B cell (primary cell): ENCODE measurements at regions not wholly inside any gene's neighbourhood (a gene's known extent, or its start where the extent isn't known, plus 50 kb on each side); places are given as distances from the start of the nearest gene placed in this dataset.

Source experiments
- ATAC-seq: fragments of 200-7000 bp; cut with Tn5 transposase; one replicate; pipeline ENCODE4 v1.10.0; 2021; ENCODE audit warnings: low read depth, mild to moderate bottlenecking, moderate number of reproducible peaks, moderate library complexity
- CTCF ChIA-PET: fragments of 350-600 bp; sonication (Branson Sonifier 250); formaldehyde crosslinking; loops from one replicate; lab custom pipeline; 2021; ENCODE audit warnings: antibody characterized with exemption, inconsistent platforms; lab: Charles Lee
- POLR2A ChIA-PET: fragments of 350-600 bp; sonication (Branson Sonifier 250); formaldehyde crosslinking; loops from one replicate; lab custom pipeline; 2021; ENCODE audit warnings: antibody characterized with exemption; lab: Charles Lee
- DNase-seq: peaks from one replicate; pipeline ENCODE4 v3.0.0; 2013
- H2AFZ ChIP-seq: 2 replicates; pipeline ENCODE4 v1.6.1; 2012; ENCODE audit warnings: mild to moderate bottlenecking, low read depth, low read length; ENCODE audit not compliant: insufficient read depth, poor library complexity, severe bottlenecking
- H3K27ac ChIP-seq, 2 donors: 1 replicate in 1 of 2; 2 replicates in 1 of 2; pipeline ENCODE4 v1.5.1; 2012 to 2013; ENCODE audit warnings: low read length in 2 of 2, mild to moderate bottlenecking in 2 of 2, moderate library complexity in 1 of 2
- H3K27me3 ChIP-seq, 4 experiments: fragments of 200-600 bp in 1 of 4; sonication (generic) in 1 of 4; replicated peaks in 1 of 4; 1 replicate in 2 of 4; 2 replicates in 2 of 4; pipeline versions ENCODE4 v1.6.1 to v1.7.0; 2013 to 2016; ENCODE audit warnings: low read length in 3 of 4, mild to moderate bottlenecking in 2 of 4, mixed read lengths in 1 of 4, moderate library complexity in 1 of 4; ENCODE audit not compliant: insufficient read depth in 4 of 4, control insufficient read depth in 3 of 4; ENCODE audit errors: control extremely low read depth in 1 of 4
- H3K36me3 ChIP-seq, 2 experiments: replicated peaks in 1 of 2; 1 replicate in 1 of 2; 2 replicates in 1 of 2; pipeline versions ENCODE4 v1.6.1 to v1.7.1; 2013; ENCODE audit warnings: low read length in 1 of 2; ENCODE audit not compliant: insufficient read depth in 2 of 2, control insufficient read depth in 1 of 2; ENCODE audit errors: control extremely low read depth in 1 of 2, extremely low read depth in 1 of 2
- H3K4me1 ChIP-seq, 2 donors: fragments of 200-600 bp in 1 of 2; sonication (generic) in 1 of 2; 1 replicate in 1 of 2; 2 replicates in 1 of 2; pipeline versions ENCODE4 v1.5.1 to v1.6.1; 2013 to 2017; ENCODE audit warnings: low read length in 2 of 2; ENCODE audit not compliant: control insufficient read depth in 2 of 2, insufficient read depth in 2 of 2
- H3K4me2 ChIP-seq: replicated peaks from 2 replicates; pipeline ENCODE3; 2012; ENCODE audit warnings: mild to moderate bottlenecking, low read depth, low read length; ENCODE audit not compliant: poor library complexity, severe bottlenecking
- H3K4me3 ChIP-seq, 5 experiments: fragments of 200-600 bp in 1 of 5; sonication (generic) in 1 of 5; 1 replicate in 3 of 5; 2 replicates in 2 of 5; pipeline versions ENCODE4 v1.5.1 to v1.7.0; 2011 to 2016; ENCODE audit warnings: low read length in 4 of 5, mild to moderate bottlenecking in 4 of 5, low read depth in 2 of 5, control low read depth in 1 of 5, moderate library complexity in 1 of 5; ENCODE audit not compliant: insufficient read depth in 1 of 5; ENCODE audit errors: control extremely low read depth in 1 of 5, extremely low read depth in 1 of 5
- H3K79me2 ChIP-seq: fragments of 200-600 bp; sonication (generic); one replicate; pipeline ENCODE4 v1.6.0; 2016; ENCODE audit warnings: low read length; ENCODE audit not compliant: control insufficient read depth, insufficient read depth
- H3K9ac ChIP-seq: fragments of 200-600 bp; sonication (generic); 2 replicates; pipeline ENCODE4 v1.6.1; 2017; ENCODE audit warnings: mild to moderate bottlenecking, low read length, moderate library complexity
- H3K9me3 ChIP-seq, 3 donors: one replicate each; pipeline versions ENCODE4 v1.6.1 to v1.7.1; 2013; ENCODE audit warnings: low read length in 2 of 3; ENCODE audit not compliant: control insufficient read depth in 2 of 3, insufficient read depth in 1 of 3; ENCODE audit errors: control extremely low read depth in 1 of 3
- H4K20me1 ChIP-seq: 2 replicates; pipeline ENCODE4 v1.6.0; 2012; ENCODE audit warnings: mild to moderate bottlenecking, low read length; ENCODE audit not compliant: insufficient read depth, control insufficient read depth, poor library complexity, severe bottlenecking
- H3K27ac Mint-ChIP-seq: one replicate; pipeline ENCODE4 v1.8.0; 2021; ENCODE audit warnings: mixed read lengths
- H3K27me3 Mint-ChIP-seq: one replicate; pipeline ENCODE4 v1.8.0; 2021; ENCODE audit warnings: mixed read lengths
- H3K4me1 Mint-ChIP-seq: one replicate; pipeline ENCODE4 v1.8.0; 2021; ENCODE audit warnings: mixed read lengths
- H3K4me3 Mint-ChIP-seq: one replicate; pipeline ENCODE4 v1.8.0; 2021; ENCODE audit warnings: mixed read lengths
- H3K9me3 Mint-ChIP-seq: one replicate; pipeline ENCODE4 v1.8.0; 2022; ENCODE audit warnings: mixed read lengths; ENCODE audit not compliant: insufficient read depth
- EZH2 ChIP-seq: IDR thresholded peaks from 2 replicates; pipeline ENCODE4 v1.6.1; 2012; ENCODE audit warnings: borderline replicate concordance, low read depth, mild to moderate bottlenecking, moderate library complexity, low read length; ENCODE audit not compliant: insufficient read depth, poor library complexity, severe bottlenecking
- WGBS: methylation state at CpG from one replicate; pipeline ENCODE4 v1.1.5; 2013; ENCODE audit warnings: missing lambda C conversion rate; ENCODE audit not compliant: insufficient coverage; 5-methylcytosine and 5-hydroxymethylcytosine counted together
- intact Hi-C: fragments of 100-400 bp; cut with micrococcal nuclease; formaldehyde crosslinking; loops from one replicate; pipeline ENCODE4 v1.10.0; 2022
- TF ChIP-seq, protein P1 (sequence below): fragments of 200-600 bp; IDR thresholded peaks from one replicate; pipeline ENCODE4 v1.8.0; 2022; ENCODE audit warnings: antibody characterized with exemption, mild to moderate bottlenecking

- no peaks in the 10 kb centered on the region for H3K4me1 ChIP-seq
- no peaks in the 10 kb centered on the region for H3K79me2 ChIP-seq
- CTCF ChIA-PET, result no interaction called here
- DNase-seq (no peak), ATAC-seq (no peak)
- peaks cover 0 to 4% (median 0%) of the 10 kb centered on the region in 3 donors for H3K9me3 ChIP-seq
- no peak overlapping the region for H3K4me3 Mint-ChIP-seq
- no peak overlapping the region for H2AFZ ChIP-seq
- H3K9ac ChIP-seq, result no peak overlapping the region
- no peaks in the 10 kb centered on the region for H3K36me3 ChIP-seq
- H3K27ac Mint-ChIP-seq, result no peak overlapping the region
- no peak overlapping the region for H3K27ac ChIP-seq
- POLR2A ChIA-PET, result no interaction called here
- H3K4me1 Mint-ChIP-seq, result no peaks in the 10 kb centered on the region
- WGBS, result 100% methylated on average over 3 of the region's 5 CpGs
- H3K9me3 Mint-ChIP-seq, result peaks cover 3% of the 10 kb centered on the region
- no peaks in the 10 kb centered on the region for H3K27me3 Mint-ChIP-seq
- no peaks in the 10 kb centered on the region for H4K20me1 ChIP-seq
- H3K27me3 ChIP-seq, result no peaks in the 10 kb centered on the region
- TF ChIP-seq, protein P1, sequence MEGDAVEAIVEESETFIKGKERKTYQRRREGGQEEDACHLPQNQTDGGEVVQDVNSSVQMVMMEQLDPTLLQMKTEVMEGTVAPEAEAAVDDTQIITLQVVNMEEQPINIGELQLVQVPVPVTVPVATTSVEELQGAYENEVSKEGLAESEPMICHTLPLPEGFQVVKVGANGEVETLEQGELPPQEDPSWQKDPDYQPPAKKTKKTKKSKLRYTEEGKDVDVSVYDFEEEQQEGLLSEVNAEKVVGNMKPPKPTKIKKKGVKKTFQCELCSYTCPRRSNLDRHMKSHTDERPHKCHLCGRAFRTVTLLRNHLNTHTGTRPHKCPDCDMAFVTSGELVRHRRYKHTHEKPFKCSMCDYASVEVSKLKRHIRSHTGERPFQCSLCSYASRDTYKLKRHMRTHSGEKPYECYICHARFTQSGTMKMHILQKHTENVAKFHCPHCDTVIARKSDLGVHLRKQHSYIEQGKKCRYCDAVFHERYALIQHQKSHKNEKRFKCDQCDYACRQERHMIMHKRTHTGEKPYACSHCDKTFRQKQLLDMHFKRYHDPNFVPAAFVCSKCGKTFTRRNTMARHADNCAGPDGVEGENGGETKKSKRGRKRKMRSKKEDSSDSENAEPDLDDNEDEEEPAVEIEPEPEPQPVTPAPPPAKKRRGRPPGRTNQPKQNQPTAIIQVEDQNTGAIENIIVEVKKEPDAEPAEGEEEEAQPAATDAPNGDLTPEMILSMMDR, result no peak
- H3K4me3 ChIP-seq, result no peak overlapping the region
- intact Hi-C loops, result no loop called here
- no peak overlapping the region for H3K4me2 ChIP-seq
Measured at GRCh38 chr16:5907544-5907943, 809.9 kb upstream of the EEF2KMT start.

DNA sequence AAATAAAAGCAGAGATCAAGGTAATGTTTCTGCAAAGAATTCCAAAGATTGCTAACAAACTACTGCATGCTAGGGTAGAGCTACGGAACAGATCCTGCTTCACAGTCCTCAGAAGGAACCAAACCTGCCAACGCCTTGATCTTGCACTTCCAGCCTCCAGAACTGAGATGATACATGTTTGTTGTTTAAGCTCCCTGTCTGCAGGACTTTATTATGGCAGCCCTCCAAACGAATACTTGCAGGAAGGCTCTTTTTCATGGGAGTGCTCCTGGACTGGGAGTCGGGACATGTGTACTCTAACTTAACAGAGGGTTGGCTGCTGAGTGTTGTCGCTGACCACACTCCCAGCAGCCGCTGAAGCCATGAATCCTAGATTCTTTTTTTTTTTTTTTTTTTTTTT lies 808.8 kb upstream of the EEF2KMT start:
- 83% methylated on average over 2 of the region's 6 CpGs for WGBS
- Histone ChIP-seq H4K20me1 (no peaks in the 10 kb centered on the region), H3K36me3 (no peaks in the 10 kb centered on the region), H2AFZ (no peak overlapping the region), H3K4me3 (no peak overlapping the region), H3K9me3 (peaks cover 0 to 4% (median 0%) of the 10 kb centered on the region in 3 donors), H3K27ac (no peak overlapping the region), H3K4me1 (no peaks in the 10 kb centered on the region), H3K79me2 (no peaks in the 10 kb centered on the region), H3K4me2 (no peak overlapping the region), H3K9ac (no peak overlapping the region), H3K27me3 (no peaks in the 10 kb centered on the region)
- no peak overlapping the region for H3K27ac Mint-ChIP-seq
- no peak for DNase-seq
- no peak for TF ChIP-seq EZH2
- TF ChIP-seq, protein P1, result no peak
- intact Hi-C loops, result no loop called here
- no peaks in the 10 kb centered on the region for H3K4me1 Mint-ChIP-seq
- ATAC-seq, result no peak
- POLR2A ChIA-PET, result no interaction called here
- CTCF ChIA-PET, result no interaction called here
- H3K4me3 Mint-ChIP-seq, result no peak overlapping the region
- peaks cover 3% of the 10 kb centered on the region for H3K9me3 Mint-ChIP-seq
- no peaks in the 10 kb centered on the region for H3K27me3 Mint-ChIP-seq
